ENCODE measurements at regions not wholly inside any gene's neighbourhood (a gene's known extent, or its start where the extent isn't known, plus 50 kb on each side); places are given as distances from the start of the nearest gene placed in this dataset.

- dilution Hi-C loops (cut with HindIII; ENCODE audit: low sequenced_read_pairs, unreplicated experiment) = no loop called here
These were observed 323.6 kb downstream of the SLITRK2 start for GRCh38 chrX:146141221-146141620.

More at GRCh38 chrX:146141221-146141620, 323.6 kb downstream of the SLITRK2 start:
- Histone ChIP-seq H4K20me1 (ENCODE audit: insufficient read depth, low read length) (no peaks in the 10 kb centered on the region), H3K56ac (ENCODE audit: extremely low read depth, insufficient read depth, low read length) (no peak overlapping the region), H4K8ac (ENCODE audit: low read depth in 2 of 2, low read length in 2 of 2) (no peak overlapping the region), H3K36me3 (ENCODE audit: control insufficient read depth, insufficient read depth, low read length) (no peaks in the 10 kb centered on the region), H3K23ac (ENCODE audit: low read depth, low read length) (no peak overlapping the region), H3K14ac (replicated peaks; ENCODE audit: low read depth, low read length) (no peak overlapping the region), H3K27me3 (ENCODE audit: control insufficient read depth, insufficient read depth, low read length) (no peaks in the 10 kb centered on the region), H3K4me3 (ENCODE audit: insufficient read depth, low read depth, low read length) (no peak overlapping the region), H4K5ac (ENCODE audit: low read depth, low read length) (no peak overlapping the region), H2AFZ (replicated peaks; ENCODE audit: low read length, poor library complexity) (no peak overlapping the region), H3K79me1 (ENCODE audit: low read depth in 1 of 2, low read length in 2 of 2) (no peaks in the 10 kb centered on the region), H2BK5ac (ENCODE audit: low read depth, low read length, poor library complexity, severe bottlenecking) (no peak overlapping the region), H3K18ac (ENCODE audit: low read depth, low read length) (no peak overlapping the region), H4K91ac (ENCODE audit: insufficient read depth, low read depth, low read length) (no peak overlapping the region), H3K9me1 (ENCODE audit: insufficient read depth, low read length) (no peaks in the 10 kb centered on the region), H2BK120ac (ENCODE audit: low read depth, low read length) (no peak overlapping the region), H2AK9ac (replicated peaks; ENCODE audit: low read depth, low read length, poor library complexity) (no peak overlapping the region), H2AK5ac (ENCODE audit: low read depth, low read length) (no peak overlapping the region), H3K4me1 (ENCODE audit: control insufficient read depth, insufficient read depth, low read length) (no peaks in the 10 kb centered on the region), H3K9ac (ENCODE audit: low read depth, low read length) (no peak overlapping the region), H3K27ac (ENCODE audit: insufficient read depth, low read length) (no peak overlapping the region), H2BK15ac (ENCODE audit: low read depth, low read length) (no peak overlapping the region), H3K9me3 (ENCODE audit: control insufficient read depth, insufficient read depth, low read length) (no peaks in the 10 kb centered on the region; the same call in 1 of the 2 replicates), H2BK20ac (ENCODE audit: low read depth, low read length) (no peak overlapping the region), H3K4ac (ENCODE audit: low read depth, low read length) (no peak overlapping the region), H3K4me2 (ENCODE audit: low read depth, low read length) (no peak overlapping the region)
- 75% methylated on average over 2 of the region's 4 CpGs; no CpG with 5 or more reads in 1 of the 2 experiments for WGBS, 2 experiments (ENCODE audit: extremely low coverage in 2 of 2, insufficient read length in 1 of 2)
- in situ Hi-C loops (cut with MboI; ENCODE audit: low sequenced_read_pairs) (no loop called here), intact Hi-C loops (cut with micrococcal nuclease) (no loop called here)
- BruUV-seq (replicated peaks) = no TSS peak
- ATAC-seq (ENCODE audit: low read depth) (no peak), DNase-seq (no peak)
- TF ChIP-seq CHD1 (IDR thresholded peaks at IDR 0.05; ENCODE audit: low read depth, low read length) = no peak
- TF ChIP-seq MAZ (IDR thresholded peaks at IDR 0.05; ENCODE audit: borderline replicate concordance, low read depth, low read length) = no peak
- no peak for TF ChIP-seq RAD21 (IDR thresholded peaks at IDR 0.05; ENCODE audit: low read length)
- no peak for TF ChIP-seq ELK1 (IDR thresholded peaks at IDR 0.05; ENCODE audit: borderline replicate concordance, low read depth, low read length)
- TF ChIP-seq SMC3 (IDR thresholded peaks at IDR 0.05; ENCODE audit: low read depth, low read length) = no peak
- TF ChIP-seq CEBPB (IDR thresholded peaks at IDR 0.05; ENCODE audit: low read depth, low read length) = no peak
- TF ChIP-seq NFE2L2 (IDR thresholded peaks at IDR 0.05; ENCODE audit: low read depth, low read length) = no peak
- TF ChIP-seq CTCF (conservative IDR thresholded peaks at IDR 0.05; ENCODE audit: low read depth, low read length) = no peak
- no peak for TF ChIP-seq FOS (IDR thresholded peaks at IDR 0.05; ENCODE audit: low read depth, low read length)
- no peak for TF ChIP-seq MXI1 (IDR thresholded peaks at IDR 0.05; ENCODE audit: borderline replicate concordance, low read depth, low read length)
- no peak for TF ChIP-seq RFX5 (IDR thresholded peaks at IDR 0.05; ENCODE audit: low read depth, low read length)
- no peak for TF ChIP-seq BHLHE40 (IDR thresholded peaks at IDR 0.05; ENCODE audit: low read depth, low read length)
- TF ChIP-seq USF2 (IDR thresholded peaks at IDR 0.05; ENCODE audit: low read depth, low read length) = no peak
- TF ChIP-seq POLR2A (IDR thresholded peaks at IDR 0.05; ENCODE audit: low read depth, low read length) = no peak
- no peak for TF ChIP-seq RCOR1 (IDR thresholded peaks at IDR 0.05; ENCODE audit: insufficient replicate concordance, low read length)
- POLR2A ChIA-PET (ENCODE audit: unreplicated experiment) = no interaction called here
- CTCF ChIA-PET = no interaction called here
